ENCODE measurements at regions not wholly inside any gene's neighbourhood (a gene's known extent, or its start where the extent isn't known, plus 50 kb on each side); places are given as distances from the start of the nearest gene placed in this dataset.

GRCh38 chr5:111856876-111857466, 100.0 kb upstream of the NREP start:
- DNase-seq (no peak), ATAC-seq (no peak)
- Histone ChIP-seq H3K36me3 (ENCODE audit: insufficient read depth in 1 of 2, low read depth in 1 of 2) (no peaks in the 10 kb centered on the region), H3K4me3 (no peak overlapping the region), H3K9me3 (no peaks in the 10 kb centered on the region), H3K4me1 (peaks cover 18% of the 10 kb centered on the region), H3K27me3 (ENCODE audit: insufficient read depth in 3 of 3, low read length in 2 of 3) (no peaks in the 10 kb centered on the region), H3K27ac (no peak overlapping the region)
- no peak for TF ChIP-seq CTCF (IDR thresholded peaks at IDR 0.05)
- WGBS, 3 donors, result 58 to 95% (median 83%) methylated on average over 5 of the region's 5 CpGs
- intact Hi-C loops (cut with DNase I), result loop anchor here in 1 of 2 donors (10.0 kb wide), 1 partner anchor 302 kb away; no protein-coding TSS in a partner anchor

- no peak for TF ChIP-seq CTCF (IDR thresholded peaks at IDR 0.05)
- ATAC-seq (no peak), DNase-seq (no peak)
- WGBS, 3 donors, result 81 to 93% (median 90%) methylated on average over 1 of the region's 1 CpG
- H3K4me3 ChIP-seq, result no peak overlapping the region
- H3K27me3 ChIP-seq (ENCODE audit: insufficient read depth in 3 of 3, low read length in 2 of 3), result no peaks in the 10 kb centered on the region
- no peak overlapping the region for H3K27ac ChIP-seq
- H3K4me1 ChIP-seq, result peaks cover 15% of the 10 kb centered on the region
- no peaks in the 10 kb centered on the region for H3K9me3 ChIP-seq
- H3K36me3 ChIP-seq (ENCODE audit: insufficient read depth in 1 of 2, low read depth in 1 of 2), result no peaks in the 10 kb centered on the region
- intact Hi-C loops (cut with DNase I), result loop anchor here in 1 of 2 donors (10.0 kb wide), 1 partner anchor 301 kb away; no protein-coding TSS in a partner anchor
Observed at GRCh38 chr5:111855356-111855755, 98.4 kb upstream of the NREP start.

- no peak overlapping the region for H3K27ac ChIP-seq
- no peaks in the 10 kb centered on the region for H3K27me3 ChIP-seq (ENCODE audit: insufficient read depth in 3 of 3, low read length in 2 of 3)
- ATAC-seq, result no peak
- no peak for DNase-seq
- peaks cover 3% of the 10 kb centered on the region for H3K4me1 ChIP-seq
- H3K4me3 ChIP-seq, result no peak overlapping the region
- 52 to 64% (median 54%) methylated on average over 2 of the region's 2 CpGs for WGBS, 3 donors
- TF ChIP-seq CTCF (IDR thresholded peaks at IDR 0.05), result no peak
- intact Hi-C loops (cut with DNase I), result loop anchor here in 1 of 2 donors (10.0 kb wide), 1 partner anchor 299 kb away; no protein-coding TSS in a partner anchor
- H3K9me3 ChIP-seq, result no peaks in the 10 kb centered on the region
- no peaks in the 10 kb centered on the region for H3K36me3 ChIP-seq (ENCODE audit: insufficient read depth in 1 of 2, low read depth in 1 of 2)
Observed at GRCh38 chr5:111854186-111854585, 97.2 kb upstream of the NREP start.

GRCh38 chr5:111853748-111854147, 96.8 kb upstream of the NREP start:
- Histone ChIP-seq H3K4me1 (no peaks in the 10 kb centered on the region), H3K27ac (no peak overlapping the region), H3K27me3 (ENCODE audit: insufficient read depth in 3 of 3, low read length in 2 of 3) (no peaks in the 10 kb centered on the region), H3K4me3 (no peak overlapping the region), H3K36me3 (ENCODE audit: insufficient read depth in 1 of 2, low read depth in 1 of 2) (no peaks in the 10 kb centered on the region), H3K9me3 (no peaks in the 10 kb centered on the region)
- TF ChIP-seq CTCF (IDR thresholded peaks at IDR 0.05), result no peak
- DNase-seq, result no peak
- intact Hi-C loops (cut with DNase I), result loop anchor here in 1 of 2 donors (10.0 kb wide), 1 partner anchor 299 kb away; no protein-coding TSS in a partner anchor
- WGBS, 3 donors, result 45 to 58% (median 58%) methylated on average over 3 of the region's 3 CpGs
- ATAC-seq, result no peak
